K562 (cell line): ENCODE measurements at regions not wholly inside any gene's neighbourhood (a gene's known extent, or its start where the extent isn't known, plus 50 kb on each side); places are given as distances from the start of the nearest gene placed in this dataset.

Experiments
- ATAC-seq: fragments of 200-7000 bp; cut with Tn5 transposase; 3 replicates; pipeline ENCODE4 v1.9.1; 2020; ENCODE audit warnings: moderate library complexity
- BruUV-seq: library from RNA; stranded (reverse); fragments of 400-500 nt; replicated peaks from 2 replicates; lab custom pipeline; 2021; lab: Mats Ljungman, UMichigan
- CTCF ChIA-PET: fragments of 300-600 bp; formaldehyde crosslinking; extraction: SDS; loops from one replicate; lab custom pipeline; 2021; ENCODE audit warnings: low intra/inter-chr PET ratio; lab: Yijun Ruan, JAX
- POLR2A ChIA-PET: fragments of 300-600, 350-650 bp; sonication (Branson Sonifier 250); formaldehyde crosslinking; extraction: SDS; loops from one replicate; lab custom pipeline; 2021; ENCODE audit warnings: antibody characterized with exemption, inconsistent platforms; lab: Yijun Ruan, JAX
- DNase-seq, 4 experiments: peaks; one replicate each; pipeline versions ENCODE4 v3.0.0 to v3.0.0-alpha.2; 2011 to 2018; ENCODE audit warnings: low spot score in 3 of 4, mixed read lengths in 3 of 4; ENCODE audit errors: extremely low read depth in 1 of 4
- FAIRE-seq: peaks from 2 replicates; lab custom pipeline; 2011; peaks lifted over from hg19 to GRCh38; lab: Jason Lieb, UNC
- H2AFZ ChIP-seq: 2 replicates; pipeline ENCODE4 v1.6.0; 2011; ENCODE audit warnings: low read depth, low read length, control low read depth, inconsistent platforms
- H3K27ac ChIP-seq: fragments of 200-600 bp; 3 replicates; pipeline ENCODE4 v1.8.0; 2011; ENCODE audit warnings: low read depth, mild to moderate bottlenecking, control low read depth, inconsistent platforms, low read length, moderate library complexity, mixed read lengths; ENCODE audit errors: extremely low read depth
- H3K27me3 ChIP-seq, 2 experiments: fragments of 300-600 bp in 1 of 2; 2 replicates in 1 of 2; 3 replicates in 1 of 2; pipeline versions ENCODE4 v1.6.0 to v1.8.0; 2011; ENCODE audit warnings: inconsistent platforms in 2 of 2, low read length in 2 of 2, mild to moderate bottlenecking in 1 of 2, mixed read lengths in 1 of 2, moderate library complexity in 1 of 2; ENCODE audit not compliant: control insufficient read depth in 2 of 2, insufficient read depth in 2 of 2
- H3K36me3 ChIP-seq: fragments of 300-600 bp; 3 replicates; pipeline ENCODE4 v1.8.0; 2011; ENCODE audit warnings: mild to moderate bottlenecking, low read length, inconsistent platforms; ENCODE audit not compliant: control insufficient read depth, insufficient read depth
- H3K4me1 ChIP-seq, 2 experiments: fragments of 200-600 bp in 1 of 2; replicated peaks in 1 of 2; 2 replicates in 1 of 2; 3 replicates in 1 of 2; pipeline versions ENCODE4 v1.5.1 to v1.8.0; 2011; ENCODE audit warnings: inconsistent platforms in 2 of 2, low read length in 2 of 2, mild to moderate bottlenecking in 1 of 2, mixed read lengths in 1 of 2, moderate library complexity in 1 of 2; ENCODE audit not compliant: control insufficient read depth in 2 of 2, insufficient read depth in 2 of 2
- H3K4me2 ChIP-seq: 2 replicates; pipeline ENCODE4 v1.6.1; 2011; ENCODE audit warnings: low read length, control low read depth, inconsistent platforms, mixed read lengths; ENCODE audit not compliant: insufficient read depth
- H3K4me3 ChIP-seq: fragments of 200-600 bp; sonication (generic), shearing (Covaris generic); 2 replicates; pipeline ENCODE4 v1.5.1; 2016; ENCODE audit warnings: control low read depth, inconsistent platforms
- H3K79me2 ChIP-seq: fragments of 200-600 bp; 3 replicates; pipeline ENCODE4 v1.8.0; 2011; ENCODE audit warnings: low read length, inconsistent platforms; ENCODE audit not compliant: control insufficient read depth, insufficient read depth
- H3K9ac ChIP-seq, 2 experiments: 2 replicates each; pipeline versions ENCODE4 v1.6.0 to v1.6.1; 2011; ENCODE audit warnings: low read depth in 2 of 2, low read length in 2 of 2, control low read depth in 1 of 2, inconsistent platforms in 1 of 2, mild to moderate bottlenecking in 1 of 2, mixed read lengths in 1 of 2; ENCODE audit not compliant: insufficient read depth in 1 of 2
- H3K9me1 ChIP-seq: one replicate; pipeline ENCODE4 v1.6.0; 2011; ENCODE audit warnings: inconsistent platforms, mild to moderate bottlenecking, low read length, moderate library complexity; ENCODE audit not compliant: control insufficient read depth, insufficient read depth
- H3K9me3 ChIP-seq: replicated peaks from 2 replicates; pipeline ENCODE4 v1.5.1; 2011; ENCODE audit warnings: low read depth, low read length, inconsistent platforms; ENCODE audit not compliant: control insufficient read depth, insufficient read depth
- H4K20me1 ChIP-seq: replicated peaks from 2 replicates; pipeline ENCODE4 v1.6.1; 2011; ENCODE audit warnings: low read length, inconsistent platforms, mixed read lengths; ENCODE audit not compliant: control insufficient read depth, insufficient read depth
- C11orf30 ChIP-seq: fragments of 450-650 bp; IDR thresholded peaks from 2 replicates; pipeline ENCODE4 v1.6.1; 2016; ENCODE audit warnings: low read depth, mild to moderate bottlenecking
- CBX1 ChIP-seq: sonication (generic); IDR thresholded peaks from 2 replicates; pipeline ENCODE4 v1.6.1; 2016; ENCODE audit warnings: antibody characterized with exemption, low read depth, mild to moderate bottlenecking
- ELF2 ChIP-seq: fragments of 250-450 bp; sonication (Bioruptor Pico); IDR thresholded peaks from 2 replicates; pipeline ENCODE4 v1.5.0; 2021; ENCODE audit warnings: mild to moderate bottlenecking
- HMG20B ChIP-seq: fragments of 250-450 bp; sonication (Bioruptor Pico); IDR thresholded peaks from 2 replicates; pipeline ENCODE4 v1.5.0; 2021; ENCODE audit warnings: mild to moderate bottlenecking
- RBBP5 ChIP-seq: fragments of 200-600 bp; sonication (generic); IDR thresholded peaks from 2 replicates; pipeline ENCODE4 v1.6.1; 2012; ENCODE audit warnings: borderline replicate concordance, mild to moderate bottlenecking, low read length, control low read depth, inconsistent platforms; ENCODE audit not compliant: insufficient read depth, poor library complexity, severe bottlenecking
- SAFB2 ChIP-seq: fragments of 200-400 bp; formaldehyde crosslinking; IDR thresholded peaks from 2 replicates; pipeline ENCODE4 v1.6.1; 2018; ENCODE audit warnings: borderline replicate concordance, low read length, low read depth, moderate library complexity; ENCODE audit not compliant: severe bottlenecking
- SRSF7 ChIP-seq: fragments of 200-400 bp; formaldehyde crosslinking; optimal IDR thresholded peaks from 2 replicates; pipeline ENCODE3; 2017; ENCODE audit warnings: mild to moderate bottlenecking, low read depth, low read length
- STAT5B ChIP-seq: fragments of 250-450 bp; sonication (Bioruptor Pico); IDR thresholded peaks from 2 replicates; pipeline ENCODE4 v1.8.0; 2021; ENCODE audit warnings: mild to moderate bottlenecking, inconsistent platforms
- YY1 ChIP-seq, 3 experiments: IDR thresholded peaks; 2 replicates each; pipeline ENCODE4 v1.6.1; 2011; ENCODE audit warnings: low read length in 2 of 3, mild to moderate bottlenecking in 2 of 3, moderate library complexity in 2 of 3, borderline replicate concordance in 1 of 3, control low read depth in 1 of 3, low read depth in 1 of 3; ENCODE audit not compliant: insufficient read depth in 3 of 3, insufficient replicate concordance in 2 of 3, control insufficient read depth in 1 of 3, insufficient read length in 1 of 3; ENCODE audit errors: extremely low read depth in 1 of 3
- ZBTB11 ChIP-seq, 3 experiments: fragments of 200-800 bp in 1 of 3; fragments of 250-450 bp in 1 of 3; fragments of 450-650 bp in 1 of 3; sonication (Bioruptor Pico) in 1 of 3; sonication (Bioruptor generic) in 1 of 3; formaldehyde crosslinking in 1 of 3; IDR thresholded peaks; 2 replicates each; pipeline versions ENCODE4 v1.6.1 to v1.8.0; 2016 to 2022; ENCODE audit warnings: mild to moderate bottlenecking in 2 of 3, missing genetic modification characterization in 2 of 3, missing compliant biosample characterization in 1 of 3, moderate library complexity in 1 of 3
- ZNF316 ChIP-seq: fragments of 450-650 bp; IDR thresholded peaks from 2 replicates; pipeline ENCODE4 v1.6.1; 2016
- WGBS: fragments of 100-300 bp; shearing (Covaris generic); methylation state at CpG from one replicate; pipeline ENCODE4 v1.1.6; 2016; ENCODE audit warnings: low coverage, mixed read lengths; ENCODE audit not compliant: insufficient coverage; ENCODE audit errors: missing lambda C conversion rate; 5-methylcytosine and 5-hydroxymethylcytosine counted together
- in situ Hi-C: fragments of 300-500 bp; cut with MboI; formaldehyde crosslinking; loops from 4 replicates; pipeline ENCODE4 v1.15.0; 2018; ENCODE audit warnings: inconsistent platforms, mixed read lengths
- intact Hi-C: fragments of 100-400 bp; cut with micrococcal nuclease; formaldehyde crosslinking; loops from 2 replicates; pipeline ENCODE4 v1.14.2; 2022

GRCh38 chr6:15993716-15994228 lies 135.1 kb upstream of the MYLIP start:
- ChIA-PET CTCF (no interaction called here), POLR2A (interaction anchor here (0.9 kb wide), 1 partner anchor 32 kb away, joined by 3 read pairs; no protein-coding TSS in a partner anchor)
- 77% methylated on average over 5 of the region's 5 CpGs for WGBS
- Histone ChIP-seq H4K20me1 (no peaks in the 10 kb centered on the region), H3K9me1 (no peaks in the 10 kb centered on the region), H3K4me2 (no peak overlapping the region), H3K79me2 (no peaks in the 10 kb centered on the region), H3K36me3 (no peaks in the 10 kb centered on the region), H3K9me3 (no peaks in the 10 kb centered on the region), H3K4me3 (no peak overlapping the region), H2AFZ (no peak overlapping the region), H3K27me3 (no peaks in the 10 kb centered on the region), H3K27ac (no peak overlapping the region), H3K9ac (peak overlapping the region in 1 of 2 experiments; percentile 12; a peak in 1 of 4 replicates), H3K4me1 (peaks cover 2 to 48% of the 10 kb centered on the region in 2 experiments; a peak in 4 of 5 replicates)
- no peak for TF ChIP-seq YY1 (IDR thresholded peaks at IDR 0.05; ENCODE audit: borderline replicate concordance in 1 of 3, control insufficient read depth in 1 of 3, extremely low read depth in 1 of 3, insufficient read depth in 3 of 3, insufficient read length in 1 of 3, insufficient replicate concordance in 2 of 3, low read depth in 1 of 3, low read length in 2 of 3)
- TF ChIP-seq ZBTB11 (CRISPR knock-in tag; IDR thresholded peaks at IDR 0.05), result 0 out of 6 replicates have a peak, but pooled peaks of 1 of the 3 experiments have one; percentile 10
- TF ChIP-seq STAT5B (CRISPR knock-in tag), result no peak
- no peak for TF ChIP-seq ELF2 (CRISPR knock-in tag)
- TF ChIP-seq CBX1, result no peak
- no peak for TF ChIP-seq SAFB2
- no peak for TF ChIP-seq SRSF7
- no peak for TF ChIP-seq HMG20B (CRISPR knock-in tag)
- TF ChIP-seq C11orf30, result peak; percentile 65; the same call in 1 of the 2 replicates
- TF ChIP-seq RBBP5, result peak; percentile 4
- peak; percentile 69; the same call in 1 of the 2 replicates for TF ChIP-seq ZNF316
- DNase-seq (no peak), FAIRE-seq (no peak), ATAC-seq (no peak)
- intact Hi-C loops (no loop called here), in situ Hi-C loops (no loop called here)
- BruUV-seq, result no TSS peak
